IgD-negative memory B cell (primary cell): ENCODE measurements at regions not wholly inside any gene's neighbourhood (a gene's known extent, or its start where the extent isn't known, plus 50 kb on each side); places are given as distances from the start of the nearest gene placed in this dataset.

Experiments
- H3K27ac Mint-ChIP-seq, 3 donors: one replicate each; pipeline ENCODE4 v1.8.0; 2020 to 2022; ENCODE audit warnings: mild to moderate bottlenecking in 3 of 3, mixed read lengths in 3 of 3, moderate library complexity in 1 of 3
- H3K27me3 Mint-ChIP-seq: one replicate; pipeline ENCODE4 v1.8.0; 2021; ENCODE audit warnings: mixed read lengths
- H3K36me3 Mint-ChIP-seq: one replicate; pipeline ENCODE4 v1.8.0; 2020; ENCODE audit warnings: mild to moderate bottlenecking, mixed read lengths
- H3K4me1 Mint-ChIP-seq, 3 donors: one replicate each; pipeline ENCODE4 v1.8.0; 2020 to 2022; ENCODE audit warnings: mixed read lengths in 3 of 3, mild to moderate bottlenecking in 1 of 3
- H3K4me3 Mint-ChIP-seq, 4 donors: one replicate each; pipeline ENCODE4 v1.8.0; 2020 to 2022; ENCODE audit warnings: mild to moderate bottlenecking in 4 of 4, mixed read lengths in 4 of 4, moderate library complexity in 3 of 4
- H3K9me3 Mint-ChIP-seq, 3 donors: one replicate each; pipeline ENCODE4 v1.8.0; 2020 to 2021; ENCODE audit warnings: mixed read lengths in 3 of 3, mild to moderate bottlenecking in 1 of 3

GRCh38 chr14:62056789-62057188 lies 294.6 kb downstream of the SNAPC1 start:
- Mint-ChIP-seq H3K27ac (no peak overlapping the region), H3K4me1 (peaks cover 4 to 12% (median 5%) of the 10 kb centered on the region in 3 donors), H3K4me3 (no peak overlapping the region), H3K27me3 (peaks cover 4% of the 10 kb centered on the region), H3K36me3 (peaks cover 2% of the 10 kb centered on the region), H3K9me3 (peaks cover 0 to 4% (median 0%) of the 10 kb centered on the region in 3 donors)

DNA sequence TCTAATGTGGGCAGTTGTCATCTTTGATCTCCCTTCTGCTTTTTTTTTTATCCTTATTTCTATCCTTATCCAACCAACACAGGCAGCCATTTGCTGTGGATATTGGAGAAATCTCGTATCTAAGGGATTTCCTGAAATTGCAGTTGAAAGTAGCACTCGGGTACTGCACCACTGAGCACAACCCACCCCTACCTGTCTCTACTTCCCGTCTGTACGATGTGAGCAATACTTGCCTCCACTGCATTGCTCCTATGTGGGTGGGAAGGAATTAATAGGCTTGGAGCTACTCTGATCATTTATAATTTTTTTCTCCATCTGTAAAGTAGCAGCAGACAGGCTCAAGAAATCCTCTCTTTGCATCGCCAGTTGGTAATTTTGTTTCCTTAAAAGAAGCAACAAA lies 300.4 kb downstream of the SNAPC1 start:
- Mint-ChIP-seq H3K36me3 (no peaks in the 10 kb centered on the region), H3K27ac (peak overlapping the region in 1 of 3 donors; percentile 95), H3K4me1 (peaks cover 9 to 25% (median 20%) of the 10 kb centered on the region in 3 donors), H3K27me3 (peaks cover 4% of the 10 kb centered on the region), H3K9me3 (no peaks in the 10 kb centered on the region), H3K4me3 (peak overlapping the region in 2 of 4 donors; percentile 30 to 66)

GRCh38 chr14:62064751-62065323 lies 302.6 kb downstream of the SNAPC1 start:
- no peak overlapping the region for H3K27ac Mint-ChIP-seq
- no peaks in the 10 kb centered on the region for H3K36me3 Mint-ChIP-seq
- H3K27me3 Mint-ChIP-seq = peaks cover 4% of the 10 kb centered on the region
- no peaks in the 10 kb centered on the region for H3K9me3 Mint-ChIP-seq
- H3K4me1 Mint-ChIP-seq = peaks cover 9 to 25% (median 20%) of the 10 kb centered on the region in 3 donors
- H3K4me3 Mint-ChIP-seq = no peak overlapping the region

- H3K4me3 Mint-ChIP-seq = no peak overlapping the region
- no peak overlapping the region for H3K27ac Mint-ChIP-seq
- peaks cover 7 to 19% (median 18%) of the 10 kb centered on the region in 3 donors for H3K4me1 Mint-ChIP-seq
- no peaks in the 10 kb centered on the region for H3K9me3 Mint-ChIP-seq
- no peaks in the 10 kb centered on the region for H3K27me3 Mint-ChIP-seq
- no peaks in the 10 kb centered on the region for H3K36me3 Mint-ChIP-seq
These were observed 304.1 kb downstream of the SNAPC1 start for GRCh38 chr14:62066304-62066703.

- H3K4me1 Mint-ChIP-seq = no peaks in the 10 kb centered on the region
- H3K36me3 Mint-ChIP-seq = peaks cover 3% of the 10 kb centered on the region
- no peaks in the 10 kb centered on the region for H3K9me3 Mint-ChIP-seq
- no peaks in the 10 kb centered on the region for H3K27me3 Mint-ChIP-seq
- no peak overlapping the region for H3K27ac Mint-ChIP-seq
- no peak overlapping the region for H3K4me3 Mint-ChIP-seq
These were observed 308.8 kb downstream of the SNAPC1 start for GRCh38 chr14:62071039-62071438.

DNA sequence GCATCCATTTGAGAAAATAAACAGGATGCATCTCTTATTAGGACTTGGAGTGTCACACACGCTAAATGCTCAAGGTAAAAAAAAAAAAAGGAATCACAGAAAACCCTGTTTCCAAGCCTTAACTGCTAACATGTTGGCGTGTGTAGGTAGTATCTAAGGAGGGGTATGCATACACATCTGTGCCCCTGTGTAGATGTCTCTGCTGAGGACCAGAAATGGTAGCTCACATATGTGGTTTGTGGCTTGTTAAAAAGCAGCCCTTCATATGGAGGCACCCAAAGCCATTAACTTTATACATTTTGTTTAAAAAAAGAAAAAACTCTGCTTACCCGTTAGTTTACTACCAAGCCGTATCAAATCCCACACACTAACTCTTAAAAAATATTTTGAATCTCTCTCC lies 314.1 kb downstream of the SNAPC1 start:
- H3K4me1 Mint-ChIP-seq = peaks cover 37 to 49% (median 42%) of the 10 kb centered on the region in 3 donors
- peaks cover 3% of the 10 kb centered on the region for H3K36me3 Mint-ChIP-seq
- no peaks in the 10 kb centered on the region for H3K9me3 Mint-ChIP-seq
- no peak overlapping the region for H3K4me3 Mint-ChIP-seq
- H3K27me3 Mint-ChIP-seq = no peaks in the 10 kb centered on the region
- no peak overlapping the region for H3K27ac Mint-ChIP-seq

- Mint-ChIP-seq H3K27ac (peak overlapping the region; percentile 57 to 91 (median 84)), H3K9me3 (no peaks in the 10 kb centered on the region), H3K36me3 (peaks cover 3% of the 10 kb centered on the region), H3K4me1 (peaks cover 43 to 56% (median 49%) of the 10 kb centered on the region in 3 donors), H3K27me3 (no peaks in the 10 kb centered on the region), H3K4me3 (peak overlapping the region in 3 of 4 donors; percentile 67 to 90 (median 81))
These were observed 314.8 kb downstream of the SNAPC1 start for GRCh38 chr14:62076825-62077605.

GRCh38 chr14:62077676-62078261 lies 315.5 kb downstream of the SNAPC1 start:
- Mint-ChIP-seq H3K4me1 (peaks cover 48 to 64% (median 52%) of the 10 kb centered on the region in 3 donors), H3K4me3 (peak overlapping the region in 3 of 4 donors; percentile 67 to 90 (median 81)), H3K27ac (peak overlapping the region; percentile 57 to 91 (median 84)), H3K27me3 (no peaks in the 10 kb centered on the region), H3K36me3 (peaks cover 3% of the 10 kb centered on the region), H3K9me3 (no peaks in the 10 kb centered on the region)

DNA sequence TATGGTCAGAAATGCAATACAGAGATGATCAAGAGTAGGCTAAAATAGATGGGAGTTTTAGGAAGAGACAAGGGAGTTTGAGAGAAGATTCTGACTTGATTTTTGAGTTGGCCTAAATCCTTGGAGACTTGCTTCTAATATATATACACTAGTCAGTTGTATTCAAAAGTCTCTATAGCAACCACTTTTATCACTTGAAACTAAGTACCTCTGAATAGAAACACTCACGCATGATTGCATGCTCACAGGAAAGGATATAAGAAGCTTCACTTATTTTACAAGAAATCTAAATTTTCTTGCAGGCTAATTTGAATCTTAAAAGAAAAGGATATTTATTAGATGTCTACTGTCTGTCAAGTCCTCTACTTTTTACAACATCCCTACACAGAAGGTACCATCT lies 316.8 kb downstream of the SNAPC1 start:
- Mint-ChIP-seq H3K27ac (peak overlapping the region; percentile 57 to 91 (median 84)), H3K4me3 (peak overlapping the region; percentile 3 to 90 (median 74)), H3K36me3 (peaks cover 1% of the 10 kb centered on the region), H3K9me3 (no peaks in the 10 kb centered on the region), H3K27me3 (no peaks in the 10 kb centered on the region), H3K4me1 (peaks cover 50 to 64% (median 52%) of the 10 kb centered on the region in 3 donors)

- peak overlapping the region; percentile 1 to 91 (median 59) for H3K4me3 Mint-ChIP-seq
- peaks cover 50 to 64% (median 52%) of the 10 kb centered on the region in 3 donors for H3K4me1 Mint-ChIP-seq
- H3K36me3 Mint-ChIP-seq = peaks cover 2% of the 10 kb centered on the region
- H3K27me3 Mint-ChIP-seq = no peaks in the 10 kb centered on the region
- peak overlapping the region; percentile 2 to 71 (median 67) for H3K27ac Mint-ChIP-seq
- H3K9me3 Mint-ChIP-seq = peaks cover 0 to 4% (median 2%) of the 10 kb centered on the region in 3 donors
These were observed 318.9 kb downstream of the SNAPC1 start for GRCh38 chr14:62081012-62081612.

DNA sequence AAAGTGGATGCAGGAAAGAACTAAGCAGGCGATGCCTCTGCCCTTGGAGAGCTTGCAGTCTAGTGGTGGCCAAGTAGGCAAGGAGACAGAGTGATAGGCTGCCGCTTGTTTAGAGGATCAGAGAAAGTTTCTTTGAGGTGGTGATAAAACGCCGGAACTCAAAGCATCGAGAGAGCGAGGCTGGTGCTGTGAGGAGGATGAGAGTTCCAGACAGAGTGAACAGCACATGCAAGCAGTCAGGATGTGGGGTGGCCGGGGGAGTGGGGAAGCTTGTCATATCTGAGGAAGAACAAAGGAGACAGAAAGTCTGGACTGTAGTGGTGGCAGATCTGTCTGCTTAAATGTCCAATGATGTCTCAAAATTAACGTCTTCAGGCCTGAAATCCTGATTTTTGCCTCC lies 319.7 kb downstream of the SNAPC1 start:
- Mint-ChIP-seq H3K9me3 (peaks cover 0 to 4% (median 2%) of the 10 kb centered on the region in 3 donors), H3K27ac (peak overlapping the region; percentile 2 to 71 (median 67)), H3K27me3 (no peaks in the 10 kb centered on the region), H3K4me1 (peaks cover 46 to 59% (median 51%) of the 10 kb centered on the region in 3 donors), H3K4me3 (peak overlapping the region in 2 of 4 donors; percentile 19 to 70), H3K36me3 (peaks cover 2% of the 10 kb centered on the region)

DNA sequence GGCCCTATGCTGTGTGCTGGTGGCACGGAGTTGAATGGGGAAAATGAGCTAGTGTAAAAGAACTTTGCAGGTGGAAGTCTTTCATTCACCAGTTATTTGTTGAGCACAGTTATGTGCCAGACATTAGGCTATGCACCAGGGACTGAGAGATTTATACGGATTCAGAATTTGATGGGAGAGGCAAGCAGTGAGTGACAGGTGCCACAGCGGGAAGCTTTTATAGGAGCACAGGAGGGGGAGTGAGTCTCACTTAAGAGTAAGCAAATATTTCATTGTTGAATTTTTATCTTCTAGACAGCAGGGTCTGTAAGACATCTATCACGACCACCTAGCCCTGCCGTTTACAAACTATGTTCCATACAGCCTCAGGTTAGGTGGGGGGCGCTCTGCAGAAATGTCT lies 320.6 kb downstream of the SNAPC1 start:
- Mint-ChIP-seq H3K27ac (no peak overlapping the region), H3K27me3 (no peaks in the 10 kb centered on the region), H3K4me1 (peaks cover 38 to 50% (median 43%) of the 10 kb centered on the region in 3 donors), H3K36me3 (peaks cover 2% of the 10 kb centered on the region), H3K9me3 (peaks cover 0 to 4% (median 2%) of the 10 kb centered on the region in 3 donors), H3K4me3 (no peak overlapping the region)

DNA sequence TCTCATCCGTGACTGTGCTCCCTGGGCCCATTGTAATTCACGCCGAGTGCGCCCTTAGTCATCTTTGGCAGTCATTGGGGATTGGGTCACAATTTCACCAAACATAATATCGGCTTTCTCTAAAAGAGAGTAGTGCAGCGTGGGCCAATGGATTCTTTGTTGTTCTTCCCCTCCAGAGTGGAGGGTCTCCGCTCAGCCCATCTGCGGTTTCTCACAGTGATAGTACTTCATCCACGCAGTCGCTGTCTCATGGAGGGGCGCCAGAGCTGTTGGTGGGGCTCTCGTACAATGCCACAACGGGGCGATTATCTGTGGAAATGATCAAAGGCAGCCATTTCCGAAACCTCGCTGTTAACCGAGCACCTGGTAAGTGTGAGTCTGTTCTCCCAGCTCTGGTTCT lies 321.8 kb downstream of the SNAPC1 start:
- Mint-ChIP-seq H3K4me1 (peaks cover 25 to 38% (median 31%) of the 10 kb centered on the region in 3 donors), H3K27me3 (no peaks in the 10 kb centered on the region), H3K4me3 (no peak overlapping the region), H3K9me3 (peaks cover 0 to 4% (median 2%) of the 10 kb centered on the region in 3 donors), H3K36me3 (peaks cover 2% of the 10 kb centered on the region), H3K27ac (no peak overlapping the region)

- Mint-ChIP-seq H3K27me3 (no peaks in the 10 kb centered on the region), H3K27ac (peak overlapping the region in 1 of 3 donors; percentile 50), H3K9me3 (peaks cover 0 to 13% (median 5%) of the 10 kb centered on the region in 3 donors), H3K36me3 (peaks cover 2% of the 10 kb centered on the region), H3K4me1 (peaks cover 3 to 6% (median 5%) of the 10 kb centered on the region in 3 donors), H3K4me3 (no peak overlapping the region)
These were observed 325.0 kb downstream of the SNAPC1 start for GRCh38 chr14:62087191-62087590.

- Mint-ChIP-seq H3K4me1 (peaks cover 0 to 6% (median 5%) of the 10 kb centered on the region in 3 donors), H3K9me3 (peaks cover 0 to 12% (median 2%) of the 10 kb centered on the region in 3 donors), H3K27me3 (no peaks in the 10 kb centered on the region), H3K36me3 (no peaks in the 10 kb centered on the region), H3K4me3 (no peak overlapping the region), H3K27ac (no peak overlapping the region)
These were observed 331.5 kb downstream of the SNAPC1 start for GRCh38 chr14:62093736-62094135.
